ENCODE measurements at regions not wholly inside any gene's neighbourhood (a gene's known extent, or its start where the extent isn't known, plus 50 kb on each side); places are given as distances from the start of the nearest gene placed in this dataset.
"Not testable (repeated sequence)": the region's sequence is repeated elsewhere in the genome, so short reads cannot be mapped to it uniquely, and the experiment has no call there.

DNA sequence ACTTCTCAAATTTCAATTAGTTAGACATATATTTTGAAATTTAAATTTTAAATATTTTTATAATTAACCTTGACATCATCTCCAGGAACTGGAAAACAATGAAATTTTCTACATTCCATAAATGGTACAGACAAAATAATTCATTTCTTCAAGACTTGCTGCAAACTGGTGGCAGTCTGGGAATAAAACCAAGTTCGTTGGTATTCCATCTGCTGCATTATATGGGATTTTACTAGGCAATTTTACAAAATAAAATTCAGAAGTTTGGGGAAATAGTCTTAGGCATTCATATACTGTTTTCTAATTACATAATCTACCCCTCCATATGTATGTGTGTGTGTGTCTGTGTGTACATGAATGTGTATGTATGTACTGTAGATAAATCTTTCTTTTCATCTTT lies 984.6 kb upstream of the KCND2 start:
- no peak for TF ChIP-seq CTCF (IDR thresholded peaks at IDR 0.05)
- Histone ChIP-seq H3K27me3 (no peaks in the 10 kb centered on the region), H3K4me3 (ENCODE audit: low read depth in 1 of 2, low read length in 1 of 2) (no peak overlapping the region), H3K36me3 (no peaks in the 10 kb centered on the region), H3K27ac (no peak overlapping the region), H3K4me1 (ENCODE audit: control insufficient read depth in 1 of 2, insufficient read depth in 1 of 2, low read depth in 1 of 2, low read length in 1 of 2) (no peaks in the 10 kb centered on the region), H3K9me3 (no peaks in the 10 kb centered on the region)

- H3K4me1 ChIP-seq (ENCODE audit: control insufficient read depth in 1 of 2, insufficient read depth in 1 of 2, low read depth in 1 of 2, low read length in 1 of 2); H3K4me3 ChIP-seq (ENCODE audit: low read depth in 1 of 2, low read length in 1 of 2); H3K27ac ChIP-seq; H3K9me3 ChIP-seq; H3K27me3 ChIP-seq; H3K36me3 ChIP-seq: not testable (repeated sequence)
Observed at GRCh38 chr7:119300341-119300740, 972.6 kb upstream of the KCND2 start.

DNA sequence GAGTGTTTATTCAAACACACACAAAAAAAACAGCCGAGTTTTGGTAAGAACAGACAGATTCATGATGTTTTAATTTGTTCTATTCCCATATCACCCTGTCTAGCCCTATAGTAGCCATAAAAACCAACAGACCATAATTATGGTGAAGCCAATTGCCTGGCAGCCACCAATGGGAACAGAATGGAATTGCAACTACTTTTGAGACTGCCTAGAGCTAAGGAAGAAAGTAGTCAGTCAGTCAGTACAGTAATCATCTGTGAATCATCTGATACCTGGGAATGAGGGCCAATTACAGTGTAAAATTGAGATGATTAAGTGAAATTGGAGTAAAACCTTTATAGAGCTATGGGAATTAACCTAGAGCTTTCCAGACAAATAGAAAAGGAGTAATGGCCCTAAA lies 952.7 kb upstream of the KCND2 start:
- H3K36me3 ChIP-seq, result no peaks in the 10 kb centered on the region

GRCh38 chr7:119329715-119330114 lies 943.3 kb upstream of the KCND2 start:
- H3K36me3 ChIP-seq, result no peaks in the 10 kb centered on the region
- no peak for TF ChIP-seq CTCF (IDR thresholded peaks at IDR 0.05)
- no peaks in the 10 kb centered on the region for H3K9me3 ChIP-seq
- no peak overlapping the region for H3K27ac ChIP-seq
- H3K27me3 ChIP-seq, result no peaks in the 10 kb centered on the region
- no peaks in the 10 kb centered on the region for H3K4me1 ChIP-seq (ENCODE audit: control insufficient read depth in 1 of 2, insufficient read depth in 1 of 2, low read depth in 1 of 2, low read length in 1 of 2)
- H3K4me3 ChIP-seq (ENCODE audit: low read depth in 1 of 2, low read length in 1 of 2), result no peak overlapping the region

More for the DNA sequence above, 952.7 kb upstream of the KCND2 start:
- Histone ChIP-seq H3K4me1 (ENCODE audit: control insufficient read depth in 1 of 2, insufficient read depth in 1 of 2, low read depth in 1 of 2, low read length in 1 of 2) (no peaks in the 10 kb centered on the region), H3K9me3 (no peaks in the 10 kb centered on the region), H3K27me3 (no peaks in the 10 kb centered on the region), H3K4me3 (ENCODE audit: low read depth in 1 of 2, low read length in 1 of 2) (no peak overlapping the region), H3K27ac (no peak overlapping the region)
- no peak for TF ChIP-seq CTCF (IDR thresholded peaks at IDR 0.05)

- H3K27me3 ChIP-seq, result no peaks in the 10 kb centered on the region
- no peak overlapping the region for H3K4me3 ChIP-seq (ENCODE audit: low read depth in 1 of 2, low read length in 1 of 2)
- no peaks in the 10 kb centered on the region for H3K4me1 ChIP-seq (ENCODE audit: control insufficient read depth in 1 of 2, insufficient read depth in 1 of 2, low read depth in 1 of 2, low read length in 1 of 2)
- H3K27ac ChIP-seq, result no peak overlapping the region
- no peak for TF ChIP-seq CTCF (IDR thresholded peaks at IDR 0.05)
- H3K36me3 ChIP-seq, result no peaks in the 10 kb centered on the region
- no peaks in the 10 kb centered on the region for H3K9me3 ChIP-seq
Observed at GRCh38 chr7:119335405-119335804, 937.6 kb upstream of the KCND2 start.

DNA sequence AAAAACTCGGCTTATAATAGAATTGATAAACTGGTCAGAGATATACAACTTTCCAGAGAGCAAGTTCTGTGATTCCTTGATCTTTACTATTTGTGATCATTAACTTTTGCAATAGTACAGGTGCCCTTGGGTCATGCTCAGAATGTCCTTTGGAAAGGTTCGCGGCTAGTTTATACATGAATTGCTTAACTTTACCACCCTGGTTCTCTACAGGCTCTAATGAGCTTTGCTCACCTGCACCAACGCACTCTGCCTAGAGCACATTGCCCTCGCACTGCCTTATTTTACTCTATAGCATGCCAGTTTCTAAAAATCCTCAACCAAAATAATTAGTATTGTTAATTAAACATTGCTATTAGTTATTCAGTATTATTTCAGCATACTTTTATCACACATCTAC lies 931.2 kb upstream of the KCND2 start:
- no peaks in the 10 kb centered on the region for H3K36me3 ChIP-seq
- no peak overlapping the region for H3K4me3 ChIP-seq (ENCODE audit: low read depth in 1 of 2, low read length in 1 of 2)
- H3K27ac ChIP-seq, result no peak overlapping the region
- no peak for TF ChIP-seq CTCF (IDR thresholded peaks at IDR 0.05)
- H3K9me3 ChIP-seq, result no peaks in the 10 kb centered on the region
- no peaks in the 10 kb centered on the region for H3K27me3 ChIP-seq
- no peaks in the 10 kb centered on the region for H3K4me1 ChIP-seq (ENCODE audit: control insufficient read depth in 1 of 2, insufficient read depth in 1 of 2, low read depth in 1 of 2, low read length in 1 of 2)

All from neutrophil (primary cell).